Brain pericyte (primary cell): ENCODE measurements at regions not wholly inside any gene's neighbourhood (a gene's known extent, or its start where the extent isn't known, plus 50 kb on each side); places are given as distances from the start of the nearest gene placed in this dataset.

Source experiments
- DNase-seq: peaks from one replicate; pipeline ENCODE4 v3.0.0-alpha.2; 2012; ENCODE audit warnings: low read depth, low spot score

DNA sequence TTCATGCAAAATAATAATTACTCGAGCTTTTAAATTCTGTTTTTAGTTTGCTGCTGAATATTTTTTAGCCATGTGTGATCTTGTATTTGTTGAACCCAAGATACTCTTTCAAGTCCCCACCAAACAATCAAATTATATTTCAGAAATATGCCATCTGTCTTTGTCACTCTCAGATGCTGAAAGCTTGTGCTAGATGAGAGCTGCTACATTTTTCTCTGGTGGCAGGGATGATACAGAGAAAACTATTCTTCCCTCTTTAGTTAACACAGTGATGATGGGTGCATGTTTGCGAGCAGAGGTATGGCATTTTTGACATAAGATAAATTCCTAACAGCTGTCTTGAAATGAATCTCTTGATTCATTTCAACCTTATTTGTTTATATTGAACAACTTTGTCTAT is 100.6 kb upstream of the NPHP3 start:
- DNase-seq = no peak

DNA sequence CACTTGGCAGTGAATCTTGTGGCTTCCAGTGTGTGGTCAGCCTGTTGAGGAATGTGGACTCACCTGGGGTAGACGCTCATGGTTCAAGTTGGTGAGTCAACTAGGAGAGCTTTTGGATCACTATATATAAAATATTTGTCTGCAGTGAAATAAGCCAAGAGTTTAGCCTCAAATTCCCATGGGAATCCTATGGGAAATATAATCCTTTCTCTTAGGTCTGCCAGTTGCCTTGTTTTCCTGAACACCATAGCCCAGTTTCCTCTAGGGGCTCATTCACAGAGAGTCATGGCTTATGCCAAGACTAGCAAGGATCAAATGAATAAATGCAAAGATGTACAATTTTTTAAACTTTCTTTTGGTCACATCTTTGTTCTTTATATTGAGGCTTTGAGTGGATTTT is 100.1 kb upstream of the NPHP3 start:
- no peak for DNase-seq

DNA sequence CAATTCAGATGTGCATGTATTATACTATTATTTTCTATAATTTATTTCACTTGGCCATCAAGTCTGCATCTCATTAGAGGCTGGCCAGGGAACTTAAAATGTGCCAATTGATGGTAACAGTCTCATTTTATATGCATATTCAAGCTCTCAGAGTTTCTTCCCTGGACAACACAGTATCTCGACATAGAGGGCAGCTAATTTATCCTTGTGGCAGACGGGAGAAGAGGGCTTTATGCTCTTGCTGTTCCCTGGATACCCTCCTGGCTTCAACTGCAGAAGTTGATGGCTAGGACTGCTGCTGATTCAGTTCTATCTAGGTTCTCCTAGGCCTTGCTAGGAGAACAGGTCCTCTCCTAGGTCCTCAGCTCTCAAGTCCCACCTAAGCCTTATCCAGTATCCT is 99.1 kb upstream of the NPHP3 start:
- no peak for DNase-seq

- no peak for DNase-seq
These were observed 96.0 kb upstream of the NPHP3 start for GRCh38 chr3:132818251-132818650.

DNA sequence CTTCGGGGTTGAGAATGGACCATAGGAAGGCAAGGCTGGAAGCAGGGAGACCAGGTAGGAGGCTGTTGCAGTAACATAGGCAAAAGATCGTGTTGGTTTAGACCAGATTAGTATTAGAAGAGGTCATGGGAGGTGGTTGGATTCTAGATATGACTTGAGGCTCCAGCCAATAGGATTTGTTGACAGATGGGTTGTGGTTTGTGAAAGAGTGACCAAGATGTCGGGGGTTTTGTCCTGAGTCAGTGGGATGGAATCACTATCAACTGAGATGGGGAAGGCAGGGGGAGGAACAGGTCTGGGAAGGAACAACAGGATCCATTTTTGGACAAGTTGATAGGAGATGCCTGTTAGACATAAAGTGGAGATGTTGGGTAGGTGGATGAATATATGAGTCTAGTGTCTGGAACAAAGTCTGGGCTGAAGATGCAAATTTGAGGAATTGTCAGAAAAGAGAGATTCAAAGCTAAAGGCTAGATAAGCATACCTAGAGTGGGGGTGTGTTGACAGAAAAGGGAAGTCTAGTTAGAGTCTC is 95.5 kb upstream of the NPHP3 start:
- DNase-seq = no peak

- DNase-seq = no peak
These were observed 82.9 kb upstream of the NPHP3 start for GRCh38 chr3:132805071-132805470.

DNA sequence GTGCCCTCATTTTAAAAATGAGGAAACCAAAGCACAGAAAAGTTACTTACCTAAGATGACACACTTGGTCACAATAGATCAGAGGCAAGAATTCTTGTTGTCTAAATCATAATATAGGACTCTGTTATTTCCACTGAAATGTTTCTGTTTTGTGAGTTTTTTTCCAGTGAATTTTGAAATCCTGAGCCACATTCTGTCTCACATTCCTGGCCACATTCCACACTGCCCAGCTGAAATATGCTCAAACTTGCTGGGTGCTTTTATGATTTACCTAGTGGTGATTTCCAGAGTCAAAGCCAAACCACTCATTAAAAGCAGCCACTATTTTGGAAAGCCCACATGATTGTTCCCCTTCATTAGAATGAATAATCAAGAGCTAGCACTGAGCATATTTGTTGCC is 82.3 kb upstream of the NPHP3 start:
- no peak for DNase-seq

DNA sequence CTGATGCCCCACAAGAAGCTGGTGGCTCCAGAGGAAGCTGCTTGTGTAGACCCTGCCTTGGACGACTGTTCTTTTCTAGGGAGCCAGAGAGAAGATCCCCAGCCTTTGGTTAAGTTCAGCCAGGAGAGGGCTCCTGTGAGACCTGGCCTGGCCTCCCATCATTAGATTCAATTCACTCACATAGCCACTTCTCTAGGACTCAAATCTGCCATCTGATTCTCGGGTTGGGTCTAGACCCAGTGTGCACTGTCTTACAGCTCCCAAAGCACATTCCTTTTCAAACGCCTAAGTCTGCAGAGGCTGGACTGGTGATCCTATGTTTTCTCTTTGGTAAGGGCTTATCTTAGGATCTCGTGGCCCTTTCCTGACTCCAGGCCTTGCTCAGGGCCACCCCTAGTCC is 81.7 kb upstream of the NPHP3 start:
- no peak for DNase-seq

GRCh38 chr3:132800958-132801357 is 78.7 kb upstream of the NPHP3 start:
- no peak for DNase-seq

DNA sequence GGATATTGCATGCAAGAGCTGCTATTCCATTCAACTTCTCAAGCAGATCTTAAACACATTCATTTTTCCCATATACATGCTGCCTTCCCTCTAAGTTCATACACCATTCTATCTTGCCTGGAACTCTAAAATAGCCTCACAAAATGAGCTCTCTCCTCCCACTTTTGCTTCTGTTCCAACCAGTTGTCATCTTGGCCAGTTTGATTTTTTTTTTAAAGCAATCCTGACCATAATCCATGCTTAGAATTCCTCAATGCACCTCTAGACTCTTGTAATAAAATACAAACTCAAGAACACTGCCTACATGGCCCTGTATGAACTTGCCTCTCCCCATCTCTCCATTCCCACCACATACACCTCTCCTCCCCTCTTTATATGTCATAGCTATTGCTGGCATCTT is 68.6 kb upstream of the NPHP3 start:
- no peak for DNase-seq

- DNase-seq = no peak
These were observed 67.8 kb upstream of the NPHP3 start for GRCh38 chr3:132789959-132790358.

GRCh38 chr3:132788301-132788671 is 66.1 kb upstream of the NPHP3 start:
- peak; percentile 10 for DNase-seq

DNA sequence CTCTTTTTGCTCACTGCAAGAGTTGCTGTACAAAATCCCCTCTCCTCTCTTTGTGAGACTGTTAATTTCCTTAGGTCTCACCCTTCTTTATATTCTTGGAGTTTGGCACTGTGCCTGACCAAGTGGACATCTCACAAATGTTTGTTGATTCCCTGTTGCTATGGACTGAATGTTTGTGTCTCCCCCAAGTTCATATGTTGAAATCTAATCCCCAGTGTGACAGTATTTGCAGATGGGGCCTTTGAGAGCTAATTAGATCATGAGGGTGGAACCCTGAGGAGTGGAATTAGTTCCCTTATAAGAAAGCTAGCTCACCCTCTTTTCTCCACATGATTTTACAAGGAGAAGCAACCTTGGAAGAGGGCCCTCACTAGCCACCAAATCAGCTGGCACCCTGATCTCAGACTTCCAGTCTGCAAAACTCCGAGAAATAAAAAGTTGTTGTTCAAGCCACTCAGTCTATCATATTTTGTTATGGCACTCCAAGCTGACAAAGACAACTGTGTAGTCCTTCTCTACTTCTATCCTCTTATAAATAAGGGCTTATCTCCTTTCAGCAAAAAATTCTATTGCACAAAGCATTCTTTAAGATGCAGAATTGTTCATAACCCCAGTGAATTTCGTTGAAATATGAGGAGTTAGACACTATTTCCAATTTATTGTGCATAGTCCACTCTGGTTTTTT is 65.5 kb upstream of the NPHP3 start:
- DNase-seq = no peak

DNA sequence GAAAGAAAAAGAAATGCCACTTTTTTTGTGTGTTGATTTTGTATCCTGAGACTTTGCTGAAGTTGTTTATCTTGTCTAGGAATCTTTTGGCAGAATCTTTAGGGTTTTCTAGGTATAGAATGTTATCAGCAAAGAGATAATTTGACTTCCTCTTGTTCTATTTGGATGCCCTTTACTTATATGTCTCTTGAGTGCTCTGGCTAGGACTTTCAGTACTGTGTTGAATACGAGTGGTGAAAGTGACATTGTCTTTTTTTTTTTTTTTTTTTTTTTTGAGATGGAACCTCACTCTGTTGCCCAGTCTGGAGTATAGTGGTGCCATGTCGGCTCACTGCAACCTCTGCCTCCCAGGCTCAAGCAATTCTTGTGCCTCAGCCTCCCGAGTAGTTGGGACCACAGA is 64.7 kb upstream of the NPHP3 start:
- DNase-seq = no peak

GRCh38 chr3:132785292-132785691 is 63.1 kb upstream of the NPHP3 start:
- DNase-seq = no peak

DNA sequence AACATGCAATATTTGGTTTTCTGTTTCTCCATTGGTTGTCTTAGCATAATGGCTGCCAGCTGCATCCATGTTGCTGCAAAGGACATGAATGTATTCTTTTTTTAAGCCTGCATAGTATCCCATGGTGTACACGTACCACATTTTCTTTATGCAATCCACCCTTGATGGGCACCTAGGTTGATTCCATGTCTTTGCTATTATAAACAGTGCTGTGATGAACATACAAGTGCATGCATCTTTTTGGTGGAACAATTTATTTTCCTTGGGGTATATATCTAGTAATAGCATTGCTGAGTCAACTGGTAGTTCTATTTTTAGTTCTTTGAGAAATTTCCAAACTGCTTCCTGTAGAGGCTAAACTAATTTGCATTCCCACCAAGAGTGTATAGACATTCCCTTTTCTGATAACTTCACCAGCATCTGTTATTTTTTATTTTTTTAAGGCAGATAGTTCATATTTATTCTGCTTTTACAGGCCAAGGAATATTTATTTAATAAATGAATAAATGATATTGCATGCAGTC is 62.4 kb upstream of the NPHP3 start:
- no peak for DNase-seq

- DNase-seq = no peak
These were observed 60.9 kb upstream of the NPHP3 start for GRCh38 chr3:132783152-132783551.

DNA sequence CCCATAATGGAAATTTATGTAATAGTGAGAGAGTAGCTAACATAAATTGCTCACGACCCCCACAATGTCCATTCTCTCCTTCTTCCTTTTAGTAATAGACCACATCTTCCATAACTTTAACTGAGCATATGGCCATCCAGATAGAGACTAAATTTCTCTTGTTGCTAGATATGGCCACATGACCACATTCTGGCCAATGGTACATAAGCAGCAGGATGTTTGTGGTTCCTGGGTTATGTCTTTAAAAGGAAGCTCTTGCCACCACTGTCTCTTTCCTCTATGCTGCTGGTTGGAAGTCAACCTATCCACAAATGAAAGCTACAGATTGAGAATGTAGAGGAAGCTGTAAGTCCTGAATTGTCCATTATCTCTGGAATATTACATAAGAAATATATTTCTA is 59.7 kb upstream of the NPHP3 start:
- DNase-seq = no peak

GRCh38 chr3:132777171-132777570 is 55.0 kb upstream of the NPHP3 start:
- DNase-seq = no peak

GRCh38 chr3:132773071-132773619 is 50.9 kb upstream of the NPHP3 start:
- no peak for DNase-seq

DNA sequence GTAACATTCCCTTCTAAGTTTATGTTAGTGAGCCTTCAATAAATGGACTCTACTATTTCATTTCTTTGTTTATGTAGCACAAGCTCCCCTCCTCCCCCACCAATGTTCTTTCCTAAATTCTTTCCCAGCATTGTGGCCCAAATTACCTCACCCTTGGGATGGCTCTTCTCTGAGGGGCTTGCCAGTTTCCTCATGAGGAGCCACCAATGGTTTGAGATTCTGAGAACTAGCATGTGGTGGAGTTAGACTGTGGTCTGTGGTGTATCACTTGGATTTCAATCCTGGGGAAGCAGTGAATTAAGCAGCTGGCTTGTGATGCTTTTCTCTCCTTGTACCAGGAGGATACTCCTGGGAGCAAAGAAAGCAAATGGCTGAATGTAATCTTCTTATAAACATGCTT is 50.0 kb upstream of the NPHP3 start:
- no peak for DNase-seq
